GM19025 (cell line): ENCODE measurements at regions not wholly inside any gene's neighbourhood (a gene's known extent, or its start where the extent isn't known, plus 50 kb on each side); places are given as distances from the start of the nearest gene placed in this dataset.

ENCODE experiments used
- ATAC-seq: cut with Tn5 transposase; IDR thresholded peaks from one replicate; pipeline ENCODE4 v1.9.1; 2021; ENCODE audit warnings: mild to moderate bottlenecking, low read depth, moderate library complexity; ENCODE audit not compliant: unreplicated experiment

DNA sequence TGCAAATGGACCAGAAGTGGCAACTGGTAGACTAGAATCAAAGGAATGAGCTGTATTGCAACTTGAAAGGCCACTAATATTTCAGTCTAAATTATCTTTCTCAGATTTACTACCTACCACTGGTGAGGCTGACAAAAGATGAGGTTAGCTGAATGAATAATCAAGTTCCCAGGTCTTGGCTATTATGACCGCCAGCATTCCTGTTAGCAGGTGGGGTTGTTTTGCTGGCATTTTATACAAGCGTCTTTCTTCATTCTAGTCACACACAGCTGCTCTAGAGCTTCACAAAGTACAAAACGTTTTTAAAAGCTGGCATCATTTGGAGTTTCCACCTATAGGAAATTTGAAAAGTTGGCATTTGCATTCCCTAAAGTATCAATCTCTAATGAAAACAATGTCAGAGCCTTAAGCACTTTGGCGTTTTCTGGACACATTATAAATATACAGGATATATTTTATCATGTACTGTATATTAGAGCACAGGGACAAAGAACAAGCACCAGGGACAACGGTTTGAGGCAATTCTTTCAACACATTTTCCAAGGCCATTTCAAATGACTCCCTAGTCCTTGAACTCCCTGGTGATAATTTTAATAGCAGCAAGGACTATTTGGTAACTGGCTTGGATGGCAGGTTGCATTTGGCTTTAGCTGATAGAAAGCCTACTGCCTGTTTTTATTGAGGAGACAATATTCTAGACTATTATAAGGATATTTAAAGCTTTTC lies 410.2 kb upstream of the CHST9 start:
- ATAC-seq = no peak

DNA sequence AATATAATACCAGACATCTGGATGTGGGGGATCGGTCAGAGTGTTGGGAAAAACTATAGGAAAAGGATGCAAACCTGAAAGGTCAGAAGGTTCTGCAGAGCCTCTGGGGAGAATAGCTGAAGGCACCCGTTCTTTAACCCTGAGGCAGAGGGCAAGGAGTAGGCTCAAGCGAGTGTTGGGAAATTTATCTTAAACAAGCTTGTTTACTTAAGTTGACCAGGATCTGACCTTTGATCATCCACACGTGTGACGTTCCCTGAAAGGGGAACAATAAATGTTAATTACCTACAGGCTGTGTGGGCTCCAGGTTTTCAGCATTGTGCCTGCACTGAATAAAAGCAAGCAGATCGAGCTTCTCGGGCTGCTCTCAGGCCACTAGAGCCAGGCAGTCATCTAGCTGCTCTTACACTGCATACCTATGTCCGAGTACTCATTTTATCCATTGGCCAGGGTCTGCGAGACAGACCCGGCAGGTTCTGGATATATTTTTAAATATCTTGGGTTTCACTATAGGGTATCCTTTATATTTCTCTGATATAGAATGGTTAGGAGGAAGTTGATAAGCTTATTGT lies 400.6 kb upstream of the CHST9 start:
- no peak for ATAC-seq

DNA sequence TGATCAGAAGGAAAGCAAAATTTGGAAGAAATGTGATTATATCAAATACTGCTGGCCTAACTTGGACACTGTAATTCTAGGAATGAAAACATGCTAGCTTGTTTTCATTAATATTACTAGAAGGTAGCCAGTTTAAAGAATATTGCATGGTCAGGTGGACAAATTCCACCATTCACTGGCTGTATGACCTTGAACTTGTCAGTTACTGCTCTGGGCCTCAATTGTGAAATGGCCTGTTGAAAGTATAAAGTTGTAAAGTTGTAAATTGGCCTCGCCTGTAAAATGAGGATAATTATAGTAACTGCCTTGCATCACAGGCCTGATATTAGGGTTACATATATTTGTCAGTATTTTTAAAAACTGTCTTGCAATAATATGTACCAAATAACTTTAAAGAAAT lies 398.4 kb upstream of the CHST9 start:
- no peak for ATAC-seq

DNA sequence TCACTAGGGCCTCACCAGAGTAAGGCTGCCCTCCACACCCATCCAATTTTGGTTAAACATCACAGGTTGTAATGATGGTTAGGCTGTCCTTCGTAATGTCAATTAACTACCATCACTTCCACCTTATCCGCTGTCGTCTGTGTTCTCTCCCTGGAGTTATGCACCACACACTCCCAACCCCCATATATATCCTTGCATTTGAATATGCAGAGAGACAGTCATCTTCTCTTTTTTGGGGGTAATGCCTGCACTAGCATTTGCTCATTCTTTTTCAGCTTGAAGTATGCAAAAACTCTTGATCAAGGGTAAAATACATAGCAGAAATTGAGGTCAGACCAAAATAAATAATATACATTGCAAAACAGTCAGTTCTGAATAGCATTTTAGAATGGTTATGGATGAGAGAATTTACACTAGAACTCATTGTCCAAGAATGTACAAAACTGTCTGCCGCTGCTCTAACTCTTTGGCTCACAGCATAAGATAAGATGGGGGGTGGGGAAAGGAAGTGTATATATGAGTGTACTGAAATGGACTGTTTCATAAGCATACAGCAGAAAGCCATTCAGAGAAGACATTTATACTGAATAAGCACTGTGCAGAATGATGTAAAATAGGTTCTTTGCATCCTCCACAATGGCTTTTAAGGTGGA lies 397.8 kb upstream of the CHST9 start:
- ATAC-seq = no peak

DNA sequence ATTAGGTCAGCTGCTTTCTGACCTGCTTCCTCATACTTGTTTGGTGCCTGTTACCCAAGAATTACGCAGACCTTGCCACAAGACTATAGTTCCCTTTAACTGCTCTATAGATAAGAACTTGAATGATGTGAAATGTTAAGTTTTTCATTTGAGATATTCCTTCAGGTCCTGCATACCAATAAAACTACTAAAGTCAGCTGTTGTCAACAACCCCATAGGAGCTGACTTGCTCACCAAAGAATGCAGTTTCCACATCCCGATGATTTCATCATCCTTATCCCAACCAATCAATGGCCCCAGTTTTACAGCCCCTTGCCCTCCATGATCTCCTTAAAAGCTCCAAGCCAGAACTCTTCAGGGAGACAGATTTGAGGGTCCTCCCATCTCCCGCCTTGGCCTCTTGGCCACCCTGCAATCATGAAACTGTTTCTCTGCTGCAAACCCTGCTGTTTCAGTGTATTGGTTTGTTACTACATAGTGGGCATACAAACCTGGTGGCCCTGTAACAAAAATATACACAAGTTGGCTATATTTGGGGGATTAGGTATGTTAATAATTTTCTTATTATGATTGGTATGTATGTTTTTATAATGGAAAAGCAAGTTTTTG lies 396.3 kb upstream of the CHST9 start:
- no peak for ATAC-seq

DNA sequence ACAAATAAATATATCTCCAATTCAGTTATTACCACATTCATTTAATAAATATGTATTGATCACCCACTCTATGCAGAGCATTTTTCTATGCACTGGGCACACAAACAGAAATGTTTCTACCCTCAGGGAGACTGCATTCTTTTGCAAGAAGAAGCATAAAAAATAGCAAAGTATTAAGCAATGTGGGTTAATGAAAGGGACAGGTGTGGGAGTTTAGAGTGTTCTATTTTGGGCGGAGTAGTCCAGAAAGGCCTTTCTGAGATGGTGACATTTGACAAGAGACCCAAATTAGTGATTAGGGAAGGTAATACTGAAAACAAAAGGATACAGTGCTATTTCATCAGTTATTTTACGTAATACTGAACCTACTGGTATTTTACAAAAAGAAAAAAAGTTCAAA lies 394.3 kb upstream of the CHST9 start:
- no peak for ATAC-seq

DNA sequence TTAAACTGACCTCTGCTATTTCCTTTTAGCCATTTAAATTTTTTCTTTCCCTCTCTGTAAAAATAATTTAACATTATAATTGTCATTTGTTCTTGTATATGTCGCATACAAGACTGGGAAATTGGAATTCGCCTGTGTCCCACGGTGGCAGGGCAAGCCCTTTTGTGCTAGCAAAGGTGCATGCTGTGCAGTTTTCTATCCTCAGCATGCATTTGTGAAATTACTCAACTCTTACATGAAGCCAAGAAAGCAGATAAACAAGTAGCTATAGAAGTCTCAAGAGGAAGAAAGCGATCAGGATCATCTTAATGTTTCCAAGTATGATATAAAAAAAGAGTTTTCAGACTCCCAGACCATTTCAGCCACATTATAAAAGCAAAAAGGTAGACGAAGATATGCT lies 392.6 kb upstream of the CHST9 start:
- no peak for ATAC-seq

DNA sequence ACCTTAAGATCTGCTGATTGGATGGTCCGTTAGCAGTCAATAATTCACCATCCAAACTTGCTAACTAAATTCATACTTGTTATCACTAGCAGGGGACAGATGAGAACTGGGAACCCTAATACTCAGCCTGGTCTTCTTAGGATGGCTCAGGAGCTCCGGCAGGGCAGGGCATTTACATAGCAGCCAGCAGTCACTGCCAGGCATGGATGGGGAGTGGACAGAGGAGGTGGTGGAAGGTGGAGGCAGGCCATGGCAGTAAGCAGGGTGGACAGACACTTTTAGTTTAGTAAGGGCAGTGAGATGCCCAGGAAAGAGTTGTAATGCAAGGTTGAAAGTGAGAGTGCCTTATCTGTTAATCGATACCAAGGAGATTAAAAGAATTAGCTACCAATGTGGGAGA lies 392.2 kb upstream of the CHST9 start:
- no peak for ATAC-seq

DNA sequence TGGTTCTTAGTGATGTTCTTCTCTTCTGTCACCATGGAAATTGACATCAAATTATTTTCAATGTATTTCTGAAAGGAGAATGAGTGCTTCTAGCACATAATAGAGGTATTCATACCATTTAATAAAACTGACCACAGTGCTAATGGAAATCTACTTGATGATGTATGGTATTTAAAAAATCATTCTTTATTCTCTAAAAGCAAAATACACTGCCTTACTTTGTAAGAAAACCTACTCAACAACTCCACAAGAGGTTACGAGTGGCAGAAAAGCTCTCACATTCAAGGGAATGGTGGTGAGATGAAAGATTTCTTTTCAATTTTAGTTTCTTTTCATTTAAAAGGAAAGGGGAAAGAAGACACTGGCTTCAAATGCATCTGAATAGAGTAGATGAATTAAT lies 382.3 kb upstream of the CHST9 start:
- ATAC-seq = no peak

DNA sequence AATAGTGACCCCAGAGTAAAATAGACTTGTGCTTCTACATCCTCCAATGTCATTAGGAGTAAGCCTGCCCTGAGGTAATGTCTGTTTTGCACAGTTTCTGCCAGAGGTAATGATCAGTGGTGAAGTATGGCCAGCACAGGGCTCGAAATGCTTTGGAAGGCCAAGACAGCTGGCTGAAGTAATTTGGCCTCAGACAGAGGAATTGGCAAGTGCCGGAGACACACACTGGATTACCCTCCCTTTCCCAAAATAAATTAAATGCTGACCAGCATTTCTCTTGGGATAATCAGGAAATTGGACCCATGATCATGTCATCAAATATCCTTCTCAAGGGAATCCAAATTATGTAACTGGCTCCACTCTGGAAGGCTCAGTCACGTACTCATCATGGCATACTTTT lies 379.0 kb upstream of the CHST9 start:
- ATAC-seq = no peak

DNA sequence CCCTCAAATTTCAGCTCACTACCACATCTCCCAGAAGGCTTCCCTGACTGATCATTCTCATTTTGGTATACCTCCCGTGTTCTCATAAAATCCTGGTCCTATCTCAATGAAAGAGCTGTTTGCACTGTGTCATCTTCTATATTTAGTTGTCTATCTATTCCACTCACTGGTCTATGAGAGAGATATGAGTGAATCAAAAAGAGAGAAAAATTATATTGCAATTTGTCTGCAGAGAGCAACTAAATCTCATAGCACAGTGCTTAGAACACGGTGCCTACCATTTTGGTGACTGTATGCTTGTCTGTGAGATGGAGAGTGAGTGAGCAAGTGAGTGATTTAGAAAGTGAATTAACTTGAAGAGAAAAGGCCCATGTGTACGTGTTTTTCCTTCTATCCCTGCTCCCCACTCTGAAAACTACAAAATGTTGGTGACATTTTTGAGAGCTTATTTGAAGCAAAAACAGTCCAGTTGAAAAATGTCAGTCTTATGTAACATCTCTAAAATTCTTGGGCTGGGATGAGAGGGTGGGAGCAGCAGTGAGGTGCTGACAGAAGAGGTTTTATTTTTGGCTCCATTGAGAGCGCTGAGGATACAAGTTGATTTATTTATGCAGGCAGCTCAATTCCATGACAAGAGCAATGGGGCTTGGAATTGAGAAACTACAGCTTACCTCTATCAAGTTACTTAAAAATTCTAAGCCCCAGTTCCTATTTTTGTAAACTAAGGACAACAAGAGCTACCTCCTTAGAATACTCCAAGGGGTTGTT lies 373.5 kb upstream of the CHST9 start:
- no peak for ATAC-seq

DNA sequence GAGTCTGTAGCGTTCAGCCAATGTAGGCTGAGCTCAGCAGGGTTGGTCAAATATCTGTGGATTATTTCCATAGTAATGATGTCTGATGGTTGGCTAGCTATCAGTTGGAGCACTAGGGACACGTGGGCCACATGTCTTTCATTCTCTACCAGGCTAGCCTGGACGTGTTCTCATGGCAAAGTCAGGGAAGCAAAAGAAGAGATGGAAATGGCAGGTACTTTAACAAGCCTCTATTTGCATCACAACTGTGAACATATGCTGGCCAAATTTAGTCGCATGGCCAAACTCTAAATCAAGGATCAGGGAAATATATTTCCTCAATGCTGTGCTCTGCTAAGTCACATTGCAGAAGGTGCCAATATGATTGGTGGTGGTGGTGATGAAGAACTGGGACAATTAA lies 371.6 kb upstream of the CHST9 start:
- no peak for ATAC-seq

DNA sequence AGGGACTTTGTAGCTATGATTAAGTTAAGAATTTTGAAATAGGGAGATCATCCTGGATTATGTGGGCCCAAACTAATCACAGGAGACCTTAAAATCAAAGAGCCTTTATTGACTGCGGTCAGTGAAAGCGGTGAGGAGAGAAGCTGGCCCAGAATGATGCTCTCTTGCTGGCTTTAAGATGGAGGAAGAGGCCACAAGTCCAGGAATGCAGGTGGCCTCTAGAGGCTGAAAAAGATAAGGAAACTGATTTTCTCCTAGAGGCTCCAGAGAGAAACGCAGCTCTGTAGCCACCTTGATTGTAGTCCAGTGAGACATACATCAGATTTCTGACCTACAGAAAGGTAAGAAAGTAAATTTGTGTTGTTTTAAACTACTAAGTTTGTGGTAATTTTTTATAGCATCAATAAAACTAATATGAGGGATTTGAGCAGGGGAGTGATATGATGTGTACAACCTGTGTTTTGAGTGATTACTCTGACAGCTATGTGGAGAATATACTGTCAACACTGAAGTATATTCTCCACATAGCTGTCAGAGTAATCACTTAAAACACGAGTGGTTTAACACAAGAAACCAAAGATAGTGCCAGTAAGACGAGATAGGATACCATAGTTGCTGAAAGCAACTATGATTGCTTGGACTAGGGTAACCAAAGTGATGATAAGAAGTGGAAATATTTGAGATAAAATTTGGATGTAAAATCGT lies 364.4 kb upstream of the CHST9 start:
- no peak for ATAC-seq

DNA sequence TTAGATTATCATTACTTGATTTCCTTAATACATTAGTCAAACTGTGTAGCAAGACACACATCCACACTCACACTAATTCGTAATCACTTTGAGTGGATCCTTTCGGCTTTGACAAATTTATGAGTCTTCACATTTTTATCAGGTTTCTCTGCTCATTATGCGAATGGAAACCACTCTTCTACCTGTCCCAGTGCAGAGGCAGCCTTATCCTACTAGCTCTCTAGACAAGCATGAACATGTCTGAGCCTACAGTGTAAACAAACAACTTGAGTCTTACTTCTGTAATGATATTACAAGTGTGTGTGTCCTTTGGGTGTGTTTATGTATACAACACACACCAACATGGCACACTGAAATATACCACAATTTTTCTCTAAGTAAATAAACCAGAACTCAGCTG lies 361.9 kb upstream of the CHST9 start:
- ATAC-seq = no peak

DNA sequence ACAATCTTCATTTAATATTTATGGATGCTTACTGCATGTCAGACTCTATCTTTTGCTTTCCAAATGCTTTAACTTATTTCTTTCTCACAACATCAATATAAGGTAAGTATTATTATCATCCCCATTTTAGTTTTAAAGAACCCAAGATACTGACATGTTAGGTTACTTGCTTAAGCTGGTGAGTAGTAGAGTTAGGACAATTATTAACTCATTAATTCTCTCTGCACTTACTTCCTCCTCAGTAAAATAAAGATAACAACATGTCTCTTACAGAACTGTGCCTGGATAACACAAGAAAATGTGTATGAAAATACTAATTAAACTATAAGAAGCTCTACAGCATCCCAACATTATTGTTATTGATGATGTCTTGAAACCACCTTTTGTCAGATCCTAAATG lies 359.1 kb upstream of the CHST9 start:
- ATAC-seq = no peak

DNA sequence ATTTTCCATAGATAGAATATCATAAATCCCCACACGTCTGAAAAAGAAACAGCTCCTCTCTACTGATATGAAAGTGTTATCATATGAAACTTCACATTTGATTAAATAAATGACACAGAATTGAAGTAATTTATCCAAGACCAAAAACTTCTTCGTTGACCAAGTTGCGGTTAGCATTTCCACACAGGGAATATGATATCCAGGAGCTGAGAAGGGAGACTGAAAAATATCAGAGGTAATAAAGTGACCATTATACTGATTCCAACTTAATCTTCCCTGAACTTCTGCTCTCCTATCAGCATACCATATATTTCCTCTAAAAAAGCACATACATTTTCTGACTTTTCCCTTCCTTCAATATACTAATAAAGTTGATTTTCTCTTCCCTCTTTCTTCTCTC lies 356.2 kb upstream of the CHST9 start:
- no peak for ATAC-seq

DNA sequence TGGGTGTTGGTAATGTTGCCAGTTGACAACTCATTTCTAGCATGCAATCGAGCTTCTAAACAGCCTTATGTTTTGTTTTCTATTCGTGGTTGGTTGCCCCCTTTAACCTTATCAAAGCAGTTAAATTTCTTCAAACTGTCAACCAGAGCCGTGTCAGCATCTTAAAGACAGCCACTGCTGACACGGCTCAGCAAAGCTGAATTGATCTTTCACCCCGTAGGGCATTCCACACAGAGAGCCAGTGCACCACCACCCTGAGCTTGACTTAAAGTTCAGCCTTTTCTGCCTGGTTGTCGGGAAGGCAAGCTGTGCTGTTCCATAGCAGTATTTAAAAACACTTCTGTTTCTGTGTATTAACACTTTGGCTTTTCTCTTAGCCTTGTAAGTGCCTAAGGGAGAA lies 355.0 kb upstream of the CHST9 start:
- no peak for ATAC-seq

DNA sequence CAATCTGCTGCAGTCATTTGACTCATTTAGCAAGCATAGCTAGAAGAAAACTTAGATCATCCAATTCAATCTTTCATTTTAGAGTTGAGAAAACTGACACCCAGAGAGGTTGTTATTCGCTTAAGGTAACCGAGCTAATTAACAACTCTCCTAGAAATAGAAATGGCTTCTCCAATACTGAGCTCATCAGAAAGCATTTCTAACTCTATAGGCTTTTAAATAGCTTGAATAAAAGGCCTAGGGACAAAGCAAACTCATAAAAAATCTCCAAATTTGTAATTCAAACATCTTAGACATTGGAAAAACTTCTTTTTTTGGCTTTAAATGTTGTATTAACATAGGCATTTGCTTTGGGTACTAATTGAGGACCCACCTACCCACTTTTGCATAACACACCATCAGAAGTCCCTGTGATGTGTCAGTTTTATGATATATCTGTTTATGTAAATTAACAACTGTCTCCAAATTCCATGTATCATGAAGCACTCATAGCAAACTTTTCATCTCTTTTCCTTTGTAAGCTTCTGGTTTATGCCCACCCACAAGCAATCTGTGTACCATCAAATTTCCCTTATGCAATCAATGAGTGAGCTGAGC lies 343.9 kb upstream of the CHST9 start:
- no peak for ATAC-seq

DNA sequence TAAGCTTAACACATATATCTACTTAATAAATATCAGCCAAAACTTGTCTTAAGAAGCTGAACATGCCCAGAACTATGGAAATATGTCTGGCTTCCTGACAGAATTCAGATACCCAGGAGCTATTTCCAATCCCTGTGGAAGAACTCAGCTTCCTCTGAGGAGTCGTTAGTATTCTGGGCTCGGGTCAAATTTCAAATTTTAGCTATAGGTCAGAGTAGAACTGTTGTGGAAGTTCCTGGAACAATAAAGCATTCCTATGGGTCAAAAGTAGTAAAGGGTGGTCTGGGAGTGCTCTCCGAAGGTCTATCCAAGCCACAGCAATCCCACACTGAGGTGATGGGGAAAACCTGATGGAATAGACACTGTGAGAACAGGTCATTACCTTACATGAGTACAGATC lies 342.7 kb upstream of the CHST9 start:
- no peak for ATAC-seq

DNA sequence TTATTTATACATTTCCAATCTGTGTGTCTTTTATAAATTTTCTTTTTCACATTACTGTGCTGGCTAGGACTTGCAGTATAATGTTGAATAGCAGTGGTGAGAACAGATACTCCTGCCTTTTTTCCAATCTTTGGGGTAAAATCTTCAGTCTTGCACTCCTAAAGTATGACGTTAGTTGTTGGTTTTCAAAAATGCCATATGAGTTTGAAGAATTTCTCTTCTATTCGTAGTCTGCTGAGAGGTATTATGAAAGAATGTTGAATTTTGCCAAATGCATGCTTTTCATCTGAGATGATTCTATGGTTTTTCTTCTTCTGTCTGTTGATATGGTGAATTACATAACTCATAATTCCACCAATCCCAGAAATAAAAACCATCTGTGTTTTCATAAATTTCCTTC lies 335.3 kb upstream of the CHST9 start:
- no peak for ATAC-seq
